Nephron progenitor cell (in vitro differentiated cells): ENCODE measurements at regions not wholly inside any gene's neighbourhood (a gene's known extent, or its start where the extent isn't known, plus 50 kb on each side); places are given as distances from the start of the nearest gene placed in this dataset.

Source experiments
- DNase-seq: peaks from one replicate; pipeline ENCODE4 v3.0.0; 2021
- H3K27ac Mint-ChIP-seq: 2 replicates; pipeline ENCODE4 v1.8.0; 2021; ENCODE audit warnings: mild to moderate bottlenecking, moderate library complexity, mixed read lengths
- H3K27me3 Mint-ChIP-seq: 2 replicates; pipeline ENCODE4 v1.8.0; 2021; ENCODE audit warnings: mild to moderate bottlenecking, low read depth, mixed read lengths; ENCODE audit not compliant: poor library complexity
- H3K36me3 Mint-ChIP-seq: 2 replicates; pipeline ENCODE4 v1.8.0; 2021; ENCODE audit warnings: low read depth, mixed read lengths
- H3K4me1 Mint-ChIP-seq: 2 replicates; pipeline ENCODE4 v1.8.0; 2021; ENCODE audit warnings: mixed read lengths
- H3K4me3 Mint-ChIP-seq: 2 replicates; pipeline ENCODE4 v1.8.0; 2021; ENCODE audit warnings: mild to moderate bottlenecking, moderate library complexity, mixed read lengths
- H3K9me3 Mint-ChIP-seq: 2 replicates; pipeline ENCODE4 v1.8.0; 2021; ENCODE audit warnings: mild to moderate bottlenecking, moderate library complexity, mixed read lengths
- TF ChIP-seq, protein P1 (sequence below): fragments of 200-600 bp; sonication (generic); IDR thresholded peaks from 2 replicates; pipeline ENCODE4 v1.5.0; 2021; ENCODE audit warnings: antibody characterized with exemption

GRCh38 chr7:24049296-24049695 lies 234.7 kb upstream of the NPY start:
- TF ChIP-seq, protein P1, sequence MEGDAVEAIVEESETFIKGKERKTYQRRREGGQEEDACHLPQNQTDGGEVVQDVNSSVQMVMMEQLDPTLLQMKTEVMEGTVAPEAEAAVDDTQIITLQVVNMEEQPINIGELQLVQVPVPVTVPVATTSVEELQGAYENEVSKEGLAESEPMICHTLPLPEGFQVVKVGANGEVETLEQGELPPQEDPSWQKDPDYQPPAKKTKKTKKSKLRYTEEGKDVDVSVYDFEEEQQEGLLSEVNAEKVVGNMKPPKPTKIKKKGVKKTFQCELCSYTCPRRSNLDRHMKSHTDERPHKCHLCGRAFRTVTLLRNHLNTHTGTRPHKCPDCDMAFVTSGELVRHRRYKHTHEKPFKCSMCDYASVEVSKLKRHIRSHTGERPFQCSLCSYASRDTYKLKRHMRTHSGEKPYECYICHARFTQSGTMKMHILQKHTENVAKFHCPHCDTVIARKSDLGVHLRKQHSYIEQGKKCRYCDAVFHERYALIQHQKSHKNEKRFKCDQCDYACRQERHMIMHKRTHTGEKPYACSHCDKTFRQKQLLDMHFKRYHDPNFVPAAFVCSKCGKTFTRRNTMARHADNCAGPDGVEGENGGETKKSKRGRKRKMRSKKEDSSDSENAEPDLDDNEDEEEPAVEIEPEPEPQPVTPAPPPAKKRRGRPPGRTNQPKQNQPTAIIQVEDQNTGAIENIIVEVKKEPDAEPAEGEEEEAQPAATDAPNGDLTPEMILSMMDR, result no peak
- Mint-ChIP-seq H3K4me3 (no peak overlapping the region), H3K9me3 (peaks cover 7% of the 10 kb centered on the region)

DNA sequence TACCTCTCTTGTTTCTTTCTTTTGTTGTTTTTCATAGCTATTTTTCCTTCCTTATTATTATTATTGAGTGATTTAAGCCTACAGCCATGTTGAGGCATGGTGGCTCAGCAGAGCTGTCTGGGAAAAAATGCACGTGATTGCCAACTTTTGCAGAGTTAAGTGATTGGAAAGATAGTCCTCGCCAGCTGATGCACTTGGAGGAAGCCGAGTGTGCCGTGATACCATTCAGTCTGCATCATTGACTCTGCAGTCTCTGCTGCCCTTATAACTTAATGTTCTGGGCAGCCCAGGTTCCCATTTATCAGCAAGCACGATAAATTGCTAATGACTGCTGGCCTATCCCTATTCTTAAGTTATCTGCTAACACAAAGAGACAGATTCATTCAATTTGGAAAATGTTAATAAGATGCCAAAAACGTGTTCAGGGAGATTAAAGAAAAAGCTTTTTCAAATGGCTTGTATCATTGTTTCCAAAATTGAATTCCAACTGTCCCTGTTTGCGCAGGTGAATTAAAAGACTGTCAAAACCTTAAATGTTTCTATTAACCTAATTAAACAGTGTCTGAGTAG lies 232.9 kb upstream of the NPY start:
- H3K27ac Mint-ChIP-seq, result no peak overlapping the region

More at GRCh38 chr7:24049296-24049695, 234.7 kb upstream of the NPY start:
- DNase-seq, result no peak
- Mint-ChIP-seq H3K27ac (no peak overlapping the region), H3K27me3 (peaks cover 5% of the 10 kb centered on the region), H3K36me3 (peaks cover 5% of the 10 kb centered on the region), H3K4me1 (no peaks in the 10 kb centered on the region)

GRCh38 chr7:24051651-24052050 lies 232.3 kb upstream of the NPY start:
- TF ChIP-seq, protein P1, result no peak

More for the DNA sequence above, 232.9 kb upstream of the NPY start:
- H3K9me3 Mint-ChIP-seq, result no peaks in the 10 kb centered on the region
- DNase-seq, result no peak
- no peaks in the 10 kb centered on the region for H3K36me3 Mint-ChIP-seq
- peaks cover 5% of the 10 kb centered on the region for H3K27me3 Mint-ChIP-seq
- no peak overlapping the region for H3K4me3 Mint-ChIP-seq
- TF ChIP-seq, protein P1, result no peak
- H3K4me1 Mint-ChIP-seq, result no peaks in the 10 kb centered on the region

DNA sequence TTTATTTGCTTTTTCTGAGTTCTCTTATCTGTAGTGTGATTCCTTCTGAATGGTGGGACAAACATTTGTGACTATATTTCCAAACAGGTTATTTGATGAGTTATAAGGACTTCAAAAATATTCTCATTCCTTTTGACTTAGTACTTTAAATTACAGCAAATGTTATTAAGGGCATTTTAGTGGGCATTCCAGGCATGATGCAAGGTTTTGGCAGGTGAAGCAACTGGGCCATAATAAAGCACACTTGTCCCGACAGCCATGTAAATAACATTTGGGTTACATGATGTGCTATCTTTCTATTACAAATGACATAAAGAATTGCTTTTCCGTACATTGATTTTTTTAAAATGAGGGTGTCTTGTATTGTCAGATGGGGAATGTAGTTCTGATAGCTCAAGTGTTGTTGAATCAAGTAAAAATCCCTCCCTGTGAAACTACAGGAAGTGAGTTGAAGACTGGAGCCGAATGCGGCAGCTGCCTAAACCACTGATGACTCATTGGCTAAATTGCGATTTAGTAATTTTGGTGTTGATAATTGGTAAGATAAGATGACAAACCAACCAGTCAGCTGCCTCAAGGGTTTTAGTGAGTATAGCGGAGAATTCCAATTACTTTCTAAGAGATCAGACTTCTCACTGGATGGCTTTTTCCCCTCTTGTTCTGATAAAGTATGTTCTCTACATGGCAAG lies 231.3 kb upstream of the NPY start:
- Mint-ChIP-seq H3K27me3 (peaks cover 5% of the 10 kb centered on the region), H3K4me3 (no peak overlapping the region), H3K9me3 (no peaks in the 10 kb centered on the region), H3K27ac (no peak overlapping the region), H3K36me3 (no peaks in the 10 kb centered on the region), H3K4me1 (no peaks in the 10 kb centered on the region)
- TF ChIP-seq, protein P1, result no peak
- DNase-seq, result no peak

More at GRCh38 chr7:24051651-24052050, 232.3 kb upstream of the NPY start:
- Mint-ChIP-seq H3K4me3 (no peak overlapping the region), H3K4me1 (no peaks in the 10 kb centered on the region), H3K9me3 (no peaks in the 10 kb centered on the region), H3K27ac (no peak overlapping the region), H3K27me3 (peaks cover 5% of the 10 kb centered on the region), H3K36me3 (no peaks in the 10 kb centered on the region)
- DNase-seq, result no peak

GRCh38 chr7:24054236-24054635 lies 229.8 kb upstream of the NPY start:
- no peak for DNase-seq
- H3K4me3 Mint-ChIP-seq, result no peak overlapping the region
- no peak overlapping the region for H3K27ac Mint-ChIP-seq
- H3K9me3 Mint-ChIP-seq, result no peaks in the 10 kb centered on the region
- H3K27me3 Mint-ChIP-seq, result peaks cover 5% of the 10 kb centered on the region
- TF ChIP-seq, protein P1, result no peak
- no peaks in the 10 kb centered on the region for H3K36me3 Mint-ChIP-seq
- no peaks in the 10 kb centered on the region for H3K4me1 Mint-ChIP-seq

DNA sequence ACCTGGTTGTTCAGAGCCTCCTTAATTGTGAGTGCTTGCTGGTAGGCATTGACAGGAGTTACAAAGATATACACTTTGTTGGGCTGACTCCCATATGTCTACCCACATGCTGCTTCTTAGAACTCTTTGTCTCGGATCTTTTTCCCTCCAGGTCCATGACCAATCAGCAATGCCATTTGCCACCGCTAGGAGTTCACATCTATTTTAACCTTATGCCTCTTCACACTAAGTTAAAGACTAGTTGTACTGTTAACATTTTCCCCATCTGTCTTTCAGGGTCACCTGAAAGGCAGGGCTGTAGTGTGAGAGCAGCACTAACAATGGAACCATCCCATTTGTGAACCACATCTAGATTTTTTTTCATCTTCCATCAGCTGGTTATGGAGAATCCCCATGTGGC lies 226.7 kb upstream of the NPY start:
- Mint-ChIP-seq H3K4me3 (no peak overlapping the region), H3K27ac (no peak overlapping the region), H3K27me3 (peaks cover 5% of the 10 kb centered on the region), H3K4me1 (no peaks in the 10 kb centered on the region), H3K9me3 (peaks cover 15% of the 10 kb centered on the region), H3K36me3 (no peaks in the 10 kb centered on the region)
- DNase-seq, result no peak
- TF ChIP-seq, protein P1, result no peak
